Hypothalamus (tissue), 51 donors: ENCODE measurements at regions not wholly inside any gene's neighbourhood (a gene's known extent, or its start where the extent isn't known, plus 50 kb on each side); places are given as distances from the start of the nearest gene placed in this dataset.
"Not testable (repeated sequence)": the region's sequence is repeated elsewhere in the genome, so short reads cannot be mapped to it uniquely, and the experiment has no call there.

Source experiments
- DNase-seq, 51 donors: peaks; one replicate each; lab custom pipeline; 2025; lab: John Stamatoyannopoulos, UW

DNA sequence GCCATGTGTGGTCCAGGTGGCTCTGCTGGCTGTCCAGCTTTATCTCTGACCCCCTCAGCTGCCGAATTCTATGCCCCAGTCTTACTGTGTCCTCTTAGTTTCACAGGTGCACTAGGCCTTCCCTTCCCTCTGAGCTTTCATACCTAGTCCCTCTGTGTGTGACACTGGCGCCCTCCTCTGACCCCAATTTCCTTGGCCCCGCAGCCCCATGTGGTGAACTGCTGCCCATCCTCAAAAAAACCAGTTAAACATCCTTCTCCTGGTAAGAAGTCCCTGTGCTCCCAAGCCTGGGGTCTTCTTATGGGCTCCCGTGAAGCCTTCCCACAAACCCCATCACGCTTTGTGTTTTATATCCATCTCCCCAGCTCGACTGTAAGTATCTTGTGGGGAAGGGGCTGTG, 93.9 kb upstream of the TSPAN2 start:
- no peak for DNase-seq

DNA sequence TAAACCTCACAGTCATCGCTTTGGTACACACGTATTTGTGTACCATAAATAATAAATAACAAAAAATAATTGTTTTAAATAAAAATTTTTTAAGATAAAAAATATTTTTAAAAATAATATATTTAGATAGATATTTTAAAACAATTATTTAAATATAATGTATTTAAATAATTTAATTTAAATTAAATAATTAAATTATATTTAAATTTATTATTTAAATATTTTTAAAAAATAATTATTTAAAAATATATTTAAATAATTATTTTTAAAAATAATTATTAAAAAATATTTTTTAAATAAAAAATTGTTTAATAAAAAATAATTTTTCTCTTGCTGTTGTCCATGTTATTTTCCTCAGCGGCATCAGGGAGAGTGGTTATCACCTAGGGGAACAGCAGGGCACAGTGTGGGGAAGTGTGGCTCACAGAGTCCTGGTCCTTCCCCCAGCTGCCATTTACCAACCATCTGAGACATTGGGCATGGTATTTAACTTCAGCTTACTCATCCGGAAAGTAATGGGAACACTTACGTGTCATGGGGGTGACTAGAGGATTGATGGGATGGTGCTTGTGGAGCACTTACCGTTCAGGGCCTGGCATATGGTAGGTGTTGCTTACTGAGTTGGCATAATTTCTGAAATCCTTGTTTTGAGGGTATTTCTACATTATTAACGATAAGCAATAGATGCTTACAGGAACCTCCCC, 92.9 kb upstream of the TSPAN2 start:
- DNase-seq = no peak

DNA sequence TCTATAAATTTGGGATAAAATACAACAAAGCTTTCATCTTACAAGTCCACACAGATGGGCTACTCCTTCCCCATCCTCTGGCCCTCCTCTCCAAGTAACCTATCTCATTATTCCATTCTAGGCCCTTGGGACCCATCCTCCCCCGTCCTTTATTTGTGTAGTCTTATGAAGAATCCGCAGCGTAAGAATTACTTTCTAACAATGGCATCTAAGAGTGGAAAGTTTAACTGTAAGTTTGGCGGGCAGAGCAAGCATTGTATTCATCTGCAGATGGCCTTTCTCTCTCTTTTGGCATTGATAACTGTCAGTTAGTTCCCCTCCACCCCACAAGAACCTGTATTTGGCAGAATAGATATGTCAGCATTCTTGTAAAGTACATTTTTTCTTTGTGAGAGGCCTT, 91.9 kb upstream of the TSPAN2 start:
- DNase-seq = no peak

DNA sequence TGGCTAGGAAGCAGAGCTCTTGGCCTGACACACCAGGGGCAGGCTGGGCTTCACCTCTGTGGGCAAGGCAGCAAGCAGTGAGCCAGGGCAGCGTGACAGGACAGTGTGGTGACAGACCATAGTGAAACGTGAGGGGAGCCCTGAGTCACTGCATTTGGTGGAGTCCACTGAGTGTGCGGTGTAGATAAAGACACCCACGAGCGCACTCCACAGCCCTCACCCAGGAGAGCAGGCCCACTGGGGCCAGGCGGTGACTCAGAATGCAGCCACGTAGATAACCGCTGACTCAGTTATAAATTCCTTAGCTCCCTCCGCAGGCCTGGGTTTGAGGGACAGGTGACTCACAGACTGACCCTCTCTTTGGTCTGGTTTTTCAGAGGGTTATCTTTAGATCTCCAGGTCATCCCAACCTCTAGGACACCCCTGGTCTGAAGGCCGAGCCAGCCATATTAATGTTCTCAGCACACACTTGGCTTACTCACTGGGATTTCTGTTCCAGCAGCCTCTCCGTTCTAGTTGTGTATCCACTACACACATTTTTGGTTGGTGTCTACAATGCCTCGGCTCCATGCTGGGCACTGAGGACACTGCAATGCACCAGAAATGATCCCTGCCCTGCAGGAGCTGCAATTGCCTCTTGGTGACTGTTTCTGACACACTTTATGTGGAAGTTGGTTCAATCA, 90.2 kb upstream of the TSPAN2 start:
- no peak for DNase-seq

DNA sequence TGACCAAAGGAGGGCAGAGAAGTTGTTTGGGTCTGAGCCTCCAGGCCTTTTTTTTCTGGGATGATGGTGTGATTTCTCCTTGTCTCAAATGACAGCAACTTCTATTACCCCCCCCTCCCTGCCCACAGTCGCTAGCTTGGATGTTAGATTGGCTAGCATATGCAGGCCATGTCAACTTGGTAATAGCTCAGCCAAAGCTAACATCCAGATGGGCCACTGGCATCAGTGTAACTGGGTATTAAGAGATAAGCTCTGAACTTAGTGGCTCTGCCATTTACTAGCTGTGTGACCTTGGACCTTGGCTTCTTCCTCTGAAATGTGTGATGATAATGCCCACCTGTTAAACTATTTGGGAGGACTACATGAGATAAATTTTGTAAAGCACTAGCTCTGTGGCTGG, 86.9 kb upstream of the TSPAN2 start:
- no peak for DNase-seq

DNA sequence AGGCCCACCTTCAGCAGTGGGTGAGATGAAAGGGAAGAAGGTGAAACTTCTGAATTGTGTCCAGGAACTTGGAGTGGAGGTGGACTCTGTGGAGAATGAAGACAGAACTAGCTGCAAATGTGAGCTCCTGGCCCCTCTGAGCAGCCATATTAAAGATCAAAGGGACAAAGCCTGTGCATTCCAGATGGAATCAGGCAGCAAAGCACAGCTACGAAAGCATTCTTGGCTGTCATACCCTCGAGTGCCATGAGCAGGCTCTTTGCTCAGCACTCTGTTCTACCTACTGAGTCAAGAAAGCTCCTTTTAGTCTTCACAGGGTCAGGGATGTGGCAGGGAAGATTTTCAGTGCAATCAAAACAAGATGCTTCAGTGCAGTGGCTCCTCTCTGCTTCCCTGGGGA, 86.3 kb upstream of the TSPAN2 start:
- no peak for DNase-seq

DNA sequence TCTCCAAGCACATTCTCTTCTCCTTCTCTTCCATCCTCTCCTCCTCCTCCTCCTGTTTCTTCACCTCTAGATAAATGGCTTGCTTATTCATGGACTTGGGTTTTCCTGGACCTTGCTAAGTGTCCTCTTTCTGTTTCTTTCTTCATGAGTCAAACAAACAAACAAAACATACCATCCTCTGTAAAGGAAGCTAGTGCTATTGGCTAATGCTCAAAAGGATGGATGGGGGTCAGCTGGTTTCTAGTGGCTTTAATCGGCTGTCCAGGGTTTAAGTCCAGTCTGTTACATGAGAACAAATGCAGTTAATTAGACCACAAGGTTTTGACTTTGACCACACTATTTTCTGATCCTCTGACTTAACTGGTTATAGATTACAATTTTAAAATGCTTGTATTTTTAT, 83.8 kb upstream of the TSPAN2 start:
- DNase-seq = no peak

DNA sequence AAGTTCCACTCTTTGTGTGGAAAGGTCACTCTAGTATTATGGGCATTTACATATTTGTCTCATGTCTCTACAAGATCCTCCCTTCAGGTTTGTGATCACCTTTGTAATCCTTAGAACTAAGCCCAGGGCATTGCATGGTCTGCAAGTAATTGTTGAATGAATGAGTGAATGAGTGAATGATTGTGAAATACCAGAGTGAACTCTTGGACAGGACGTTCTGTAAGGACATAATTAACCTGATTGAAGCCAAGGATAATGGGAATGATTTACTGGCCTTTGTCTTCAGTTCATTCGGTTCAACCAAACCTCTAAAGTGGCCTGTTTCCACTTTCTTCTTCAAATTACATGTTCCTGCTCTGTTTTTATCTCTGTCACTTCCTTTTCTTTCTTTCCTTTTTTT, 83.0 kb upstream of the TSPAN2 start:
- DNase-seq = no peak

DNA sequence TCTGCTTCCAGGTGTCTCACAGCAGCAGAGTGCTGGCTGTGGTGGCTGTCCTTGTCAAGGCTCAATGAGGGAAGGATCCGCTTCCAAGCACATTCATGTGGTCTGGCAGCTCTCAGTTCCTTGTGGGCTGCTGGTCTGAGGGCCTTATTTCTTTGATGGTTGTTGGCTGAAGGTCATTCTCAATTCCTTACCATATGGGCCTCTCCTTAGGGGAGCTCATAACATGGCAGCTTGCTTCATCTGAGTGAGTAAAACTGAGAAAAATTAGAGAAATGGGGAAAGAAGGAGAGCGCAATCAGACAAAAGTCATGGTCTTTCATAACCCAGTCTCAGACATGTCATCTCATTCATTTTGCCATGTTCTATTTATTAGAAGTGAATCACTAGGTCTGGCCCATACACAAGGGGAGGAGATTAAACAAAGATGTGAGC, 81.7 kb upstream of the TSPAN2 start:
- DNase-seq = no peak

DNA sequence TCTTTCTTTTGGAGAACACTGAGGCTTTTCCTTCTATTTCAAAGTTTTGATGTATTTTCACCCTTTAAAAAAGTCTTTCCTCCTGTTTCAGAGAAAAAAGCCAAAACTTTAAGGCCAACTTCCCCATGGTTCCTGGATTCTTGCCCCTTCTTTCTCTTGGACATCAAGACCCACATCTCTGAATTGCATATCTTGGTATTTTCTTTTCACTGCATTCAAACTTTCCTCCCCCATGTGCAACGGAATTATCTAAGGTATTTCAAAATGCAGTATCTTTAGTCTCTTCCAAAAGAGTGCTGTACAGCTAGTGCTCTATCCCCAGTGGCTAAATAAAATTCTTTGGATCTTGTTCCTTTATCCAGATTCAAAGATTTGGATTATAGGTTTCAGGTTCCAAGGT, 81.1 kb upstream of the TSPAN2 start:
- DNase-seq = no peak

DNA sequence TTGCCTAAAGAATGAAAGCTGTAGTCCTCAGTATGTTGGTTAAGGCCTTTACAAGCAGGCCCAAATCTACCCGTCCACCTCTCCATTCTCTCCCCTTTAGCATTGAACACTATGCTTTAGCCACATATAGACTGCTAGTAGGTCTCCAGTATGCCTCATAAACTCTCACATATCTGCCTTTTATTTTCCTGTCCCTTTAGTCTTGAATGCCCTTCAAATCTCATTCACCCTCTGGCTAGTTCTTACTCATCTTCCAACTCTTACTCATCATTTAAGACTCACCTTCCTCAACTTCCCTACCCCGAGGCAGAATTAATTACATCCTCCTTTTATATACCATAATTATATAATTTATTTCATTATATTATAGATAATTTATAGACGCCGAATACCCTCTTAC, 78.7 kb upstream of the TSPAN2 start:
- DNase-seq = no peak

DNA sequence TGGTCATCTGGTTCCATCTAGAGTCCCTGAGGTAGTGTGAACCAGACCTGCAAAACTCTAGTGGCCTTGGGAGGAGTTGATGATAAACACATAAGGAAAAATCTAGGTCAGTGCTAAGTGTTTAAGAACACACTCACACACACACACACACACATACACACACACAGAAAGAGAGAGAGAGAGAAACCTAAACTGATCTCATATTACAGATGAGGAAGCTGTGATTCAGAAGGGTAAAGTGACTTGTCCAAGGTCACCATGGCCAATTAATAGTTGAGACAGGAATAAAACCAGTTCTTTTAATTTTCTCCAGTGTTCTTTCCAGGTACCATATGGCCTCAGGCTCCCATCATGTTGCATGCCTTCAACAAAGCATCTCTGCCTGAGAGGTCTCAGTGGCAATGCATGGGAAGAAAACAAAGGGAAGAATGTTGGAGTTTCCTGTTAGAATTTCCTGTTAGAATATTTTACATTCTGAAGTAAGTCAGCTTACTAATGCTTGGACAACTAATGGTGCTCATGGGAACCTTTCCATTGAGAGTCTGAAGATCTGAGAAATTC, 77.3 kb upstream of the TSPAN2 start:
- no peak for DNase-seq

DNA sequence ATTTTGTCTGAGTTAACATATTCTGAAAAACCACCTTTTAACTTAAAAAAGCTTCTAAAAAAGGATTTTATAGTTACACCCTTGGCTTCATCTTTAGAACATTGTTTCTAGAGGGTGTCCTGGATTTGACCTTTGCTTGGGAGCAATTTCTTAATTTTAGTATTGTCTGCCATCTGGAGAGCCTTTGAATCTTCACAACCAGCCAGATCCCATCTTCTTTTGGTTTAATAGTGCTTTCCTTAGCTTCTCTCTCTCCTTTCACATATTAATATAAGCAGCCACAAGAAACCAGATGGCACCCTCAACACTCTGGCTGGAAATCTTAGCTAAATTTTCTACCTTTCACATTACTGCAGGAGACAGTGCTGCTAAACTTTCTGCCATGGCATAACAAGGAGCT, 76.5 kb upstream of the TSPAN2 start:
- no peak for DNase-seq

DNA sequence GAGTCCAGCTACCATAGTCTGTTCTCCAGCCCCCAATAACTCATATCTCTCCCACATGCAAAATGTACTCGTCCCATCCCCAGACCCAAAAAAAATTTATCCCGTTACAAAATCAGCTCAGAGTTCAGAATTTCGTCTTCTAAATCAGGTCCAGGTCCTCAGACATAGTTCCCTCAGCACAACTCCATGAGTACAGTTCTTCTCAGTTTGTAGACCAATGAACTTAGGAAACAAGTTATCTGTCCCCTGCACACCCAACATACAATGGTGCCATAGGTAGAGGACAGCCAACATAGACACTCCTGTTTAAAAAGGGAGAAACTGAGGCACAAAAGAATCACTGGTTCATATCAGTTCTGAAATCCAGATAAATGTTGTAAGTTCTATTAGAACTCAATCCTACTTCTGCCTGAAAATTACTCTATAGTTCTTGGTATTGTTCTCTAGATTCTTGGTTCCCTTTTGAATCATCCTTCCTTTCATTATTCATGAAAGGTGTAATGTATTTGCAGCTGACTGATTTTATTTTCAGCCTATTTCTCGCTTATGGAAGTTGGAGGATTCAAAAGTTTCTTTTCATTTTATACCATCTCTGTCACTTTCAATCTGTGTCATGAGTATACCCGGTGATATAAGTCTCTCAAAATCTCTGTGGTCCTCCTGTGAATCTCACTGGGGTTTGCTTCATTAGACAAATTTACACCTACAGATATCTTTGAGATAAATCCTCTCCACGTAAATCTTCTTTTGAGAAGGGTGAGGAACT, 75.8 kb upstream of the TSPAN2 start:
- no peak for DNase-seq

DNA sequence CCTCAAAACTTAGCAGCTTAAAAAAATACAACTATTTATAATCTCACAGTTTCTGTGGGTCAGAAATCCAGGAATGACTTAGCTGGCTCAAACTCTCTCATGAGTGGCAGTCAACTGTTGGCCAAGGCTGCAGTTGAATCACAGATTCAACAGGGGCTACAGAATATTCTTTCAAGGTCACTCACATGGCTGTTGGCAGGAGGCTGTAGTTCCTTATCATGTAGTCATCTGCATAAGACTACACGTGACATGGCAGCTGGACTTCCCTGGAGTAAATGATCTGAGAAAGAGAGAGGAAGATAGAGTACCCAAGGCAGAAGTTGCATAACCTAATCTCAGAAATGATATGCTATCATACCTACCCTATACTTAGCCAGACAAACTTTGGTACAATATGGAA, 75.2 kb upstream of the TSPAN2 start:
- no peak for DNase-seq

DNA sequence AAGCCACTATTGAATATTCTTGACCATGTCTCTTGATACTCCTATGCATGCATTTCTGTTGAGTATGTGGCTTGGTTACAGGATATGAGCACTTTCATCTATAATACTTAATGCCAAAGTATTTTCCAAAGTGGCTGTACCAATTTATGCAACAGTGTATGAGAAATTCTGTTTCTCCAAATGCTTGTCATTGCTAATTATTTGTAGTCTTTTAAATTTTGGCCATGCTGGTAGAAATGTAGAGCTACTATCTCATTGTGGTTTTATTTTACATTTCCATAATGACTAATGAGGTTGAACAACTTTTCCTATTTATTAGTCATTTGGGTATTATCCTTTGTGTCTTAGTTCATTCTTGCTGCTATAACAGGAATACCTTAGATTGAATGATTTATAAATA, 71.4 kb upstream of the TSPAN2 start:
- DNase-seq = no peak

DNA sequence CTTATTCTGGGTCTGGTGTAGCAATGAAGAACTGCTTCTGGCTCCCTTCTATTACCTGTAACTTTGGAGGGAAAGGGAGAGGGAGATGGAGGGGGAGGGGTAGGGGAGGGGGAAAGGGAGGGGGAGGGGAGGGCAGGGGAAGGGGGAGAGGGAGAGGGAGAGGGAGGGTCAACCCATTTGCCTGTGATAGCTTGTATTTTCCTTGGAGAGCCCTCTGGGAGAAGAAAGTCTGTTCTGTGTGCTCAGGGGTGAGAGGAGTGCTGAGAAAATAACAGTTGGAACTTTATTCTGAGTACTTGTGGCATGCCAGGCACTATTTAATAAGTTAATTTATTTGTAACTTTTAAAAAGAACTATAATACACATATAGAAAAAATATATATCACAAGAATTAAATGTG, 70.7 kb upstream of the TSPAN2 start:
- no peak for DNase-seq

DNA sequence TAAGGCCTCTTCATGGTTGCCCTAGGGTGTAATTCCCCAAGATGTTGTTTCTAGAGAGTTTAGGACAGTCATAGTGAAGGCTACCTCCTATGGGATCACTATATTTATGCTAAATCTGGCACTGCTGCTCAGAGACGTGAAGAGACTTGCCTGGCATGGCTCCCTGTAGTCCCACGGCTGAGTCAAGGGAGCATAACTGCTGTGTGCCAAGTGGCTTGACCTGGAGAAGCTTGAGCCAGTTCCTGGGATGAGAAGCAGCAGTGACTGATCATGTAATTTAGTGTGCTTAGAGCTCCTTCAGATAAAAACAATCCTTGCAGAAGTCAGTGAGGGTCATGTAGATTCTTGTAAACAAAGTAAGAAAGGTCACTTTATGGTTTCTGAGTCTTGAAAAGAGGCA, 68.9 kb upstream of the TSPAN2 start:
- DNase-seq = no peak

DNA sequence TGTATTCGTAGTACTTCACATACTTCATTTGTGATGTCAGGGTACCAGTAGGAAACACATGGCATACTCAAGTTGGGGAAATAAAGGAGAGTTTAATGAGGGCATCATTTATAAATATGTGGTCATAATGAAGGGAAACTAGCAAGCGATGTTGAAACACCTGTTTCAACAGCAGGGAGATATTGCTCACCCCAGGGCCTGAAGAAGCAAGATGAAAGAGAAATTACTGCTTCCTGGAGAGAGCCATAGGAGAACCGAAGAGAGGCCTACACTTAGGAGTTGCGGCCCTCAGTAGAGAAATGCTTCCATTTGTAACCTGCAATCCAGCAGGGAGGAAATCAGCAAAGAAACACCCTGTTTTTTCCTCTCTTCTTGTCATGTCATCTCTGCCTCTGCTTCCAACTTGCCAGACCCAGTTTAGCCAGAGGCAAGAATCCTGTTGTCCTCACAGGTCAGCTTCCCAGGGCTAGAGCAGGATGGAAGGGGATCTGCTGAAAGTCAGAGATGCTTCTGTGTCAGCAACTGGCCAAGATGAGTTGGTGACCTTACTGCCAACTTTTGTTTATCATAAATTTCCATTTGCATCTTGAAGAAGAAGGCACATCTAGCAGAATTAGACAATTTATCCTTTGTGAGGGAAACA, 67.6 kb upstream of the TSPAN2 start:
- DNase-seq = no peak

DNA sequence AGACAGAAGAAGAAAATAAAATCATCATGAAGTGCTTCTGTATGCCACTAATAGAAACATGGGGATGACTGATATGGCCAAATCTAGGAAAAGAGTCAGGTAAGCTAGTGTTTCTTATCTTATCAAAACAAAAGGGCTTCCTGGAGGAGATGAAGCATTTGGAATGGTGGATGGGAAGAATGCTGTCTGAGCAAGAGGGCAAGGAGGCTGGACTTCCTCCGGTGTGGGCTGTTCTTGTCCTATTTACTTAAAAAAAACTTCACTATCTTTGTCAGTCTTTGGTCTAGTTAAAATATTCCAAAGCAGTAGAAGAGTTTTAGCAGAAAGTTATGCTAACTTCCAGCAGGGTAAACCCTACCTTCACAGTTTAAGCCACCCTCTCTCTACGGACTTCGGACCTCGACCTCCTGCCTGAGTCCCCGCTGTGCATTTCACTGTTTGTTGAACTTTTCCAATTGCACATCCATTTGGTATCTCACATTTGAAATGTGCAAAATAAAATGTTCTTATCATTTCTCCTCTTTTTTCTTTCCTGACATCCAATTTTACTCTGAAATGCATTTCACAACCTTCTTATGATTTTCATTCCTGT, 64.8 kb upstream of the TSPAN2 start:
- DNase-seq = no peak

DNA sequence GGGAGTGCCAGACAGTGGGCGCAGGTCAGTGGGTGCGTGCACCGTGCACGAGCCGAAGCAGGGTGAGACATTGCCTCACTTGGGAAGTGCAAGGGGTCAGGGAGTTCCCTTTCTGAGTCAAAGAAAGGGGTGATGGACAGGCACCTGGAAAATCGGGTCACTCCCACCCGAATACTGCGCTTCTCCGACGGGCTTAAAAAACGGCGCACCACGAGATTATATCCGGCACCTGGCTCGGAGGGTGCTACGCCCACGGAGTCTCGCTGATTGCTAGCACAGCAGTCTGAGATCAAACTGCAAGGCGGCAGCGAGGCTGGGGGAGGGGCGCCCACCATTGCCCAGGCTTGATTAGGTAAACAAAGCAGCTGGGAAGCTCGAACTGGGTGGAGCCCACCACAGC, 58.6 kb upstream of the TSPAN2 start:
- DNase-seq = not testable (repeated sequence)
